ENCODE measurements at regions not wholly inside any gene's neighbourhood (a gene's known extent, or its start where the extent isn't known, plus 50 kb on each side); places are given as distances from the start of the nearest gene placed in this dataset.

DNA sequence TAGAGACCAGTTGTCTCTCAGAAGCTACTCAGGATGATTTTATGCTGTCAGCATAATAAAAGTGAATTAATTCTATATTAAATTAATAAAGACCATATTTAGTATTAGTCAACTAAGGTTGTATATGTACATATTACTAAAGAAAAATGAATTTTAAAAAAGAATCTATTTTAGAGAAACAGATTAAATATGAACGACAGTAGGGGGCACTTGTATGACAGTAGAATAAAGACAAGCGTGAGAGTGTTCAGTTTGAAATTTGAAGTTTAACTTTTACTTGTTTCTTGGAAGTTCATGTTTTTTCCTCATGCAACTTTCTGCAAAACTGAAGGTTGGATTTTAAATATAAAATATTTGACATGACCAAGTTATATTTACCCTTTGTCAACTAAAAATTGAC is 67.9 kb upstream of the MACF1 start:
- Histone ChIP-seq H3F3A (ENCODE audit: insufficient read depth, low read length) (no peaks in the 10 kb centered on the region), H3K9me2 (replicated peaks; ENCODE audit: insufficient read depth, low read length) (no peaks in the 10 kb centered on the region), H2AFZ (ENCODE audit: low read length) (no peak overlapping the region), H3K27me3 (replicated peaks; ENCODE audit: insufficient read depth, low read length) (no peaks in the 10 kb centered on the region), H3K4me2 (ENCODE audit: low read depth, low read length) (no peak overlapping the region), H3K9ac (ENCODE audit: low read length) (no peak overlapping the region), H3K9me3 (replicated peaks; ENCODE audit: insufficient read depth, low read length) (no peaks in the 10 kb centered on the region), H3K4me1 (ENCODE audit: low read length) (peaks cover 9% of the 10 kb centered on the region), H3K27ac (ENCODE audit: low read length) (no peak overlapping the region), H3K36me3 (replicated peaks; ENCODE audit: insufficient read depth, low read length) (no peaks in the 10 kb centered on the region), H3K4me3 (ENCODE audit: low read length) (no peak overlapping the region), H3K79me2 (ENCODE audit: low read length) (no peaks in the 10 kb centered on the region), H4K20me1 (ENCODE audit: insufficient read depth, low read length) (no peaks in the 10 kb centered on the region)
- no peak for DNase-seq
- no peak for TF ChIP-seq EZH2phosphoT487 (IDR thresholded peaks at IDR 0.05; ENCODE audit: low read length)
- TF ChIP-seq CTCF (IDR thresholded peaks at IDR 0.05; ENCODE audit: low read length) = no peak
- TF ChIP-seq EZH2 (optimal IDR thresholded peaks at IDR 0.05; ENCODE audit: low read depth, low read length) = no peak

DNA sequence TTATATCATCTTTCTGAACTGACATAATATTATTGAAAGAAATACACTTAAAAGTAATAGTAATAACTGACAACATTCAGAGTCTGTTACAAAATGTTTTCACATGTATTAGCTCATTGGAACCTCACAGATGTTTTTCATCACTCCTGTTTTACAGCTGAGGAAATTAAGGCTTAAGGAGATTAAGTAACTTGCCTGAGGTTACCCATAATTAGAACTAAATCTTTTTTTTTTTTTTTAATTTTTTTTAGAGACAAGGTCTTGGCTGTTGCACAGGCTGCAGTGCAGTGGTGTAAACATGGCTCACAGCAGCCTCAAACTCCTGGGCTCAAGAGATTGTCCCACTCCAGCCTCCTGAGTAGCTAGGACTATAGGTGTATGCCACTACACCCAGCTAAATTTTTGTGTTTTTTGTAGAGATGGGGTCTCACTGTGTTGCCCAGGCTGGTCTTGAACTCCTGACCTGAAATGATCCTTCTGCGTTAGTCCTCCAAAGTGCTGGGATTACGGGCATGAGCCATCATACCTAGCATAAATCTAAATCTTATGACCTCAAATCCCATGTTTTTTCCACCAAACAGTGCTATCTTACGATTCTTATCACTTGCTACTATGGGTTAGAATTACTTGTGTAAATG is 64.7 kb upstream of the MACF1 start:
- Histone ChIP-seq H3K9ac (ENCODE audit: low read length) (no peak overlapping the region), H3K9me3 (replicated peaks; ENCODE audit: insufficient read depth, low read length) (no peaks in the 10 kb centered on the region), H3K4me3 (ENCODE audit: low read length) (no peak overlapping the region), H3K27ac (ENCODE audit: low read length) (no peak overlapping the region), H3K4me2 (ENCODE audit: low read depth, low read length) (no peak overlapping the region), H3F3A (ENCODE audit: insufficient read depth, low read length) (no peaks in the 10 kb centered on the region), H3K4me1 (ENCODE audit: low read length) (peaks cover 2% of the 10 kb centered on the region; the same call in 1 of the 2 replicates), H2AFZ (ENCODE audit: low read length) (no peak overlapping the region), H4K20me1 (ENCODE audit: insufficient read depth, low read length) (no peaks in the 10 kb centered on the region), H3K27me3 (replicated peaks; ENCODE audit: insufficient read depth, low read length) (no peaks in the 10 kb centered on the region), H3K9me2 (replicated peaks; ENCODE audit: insufficient read depth, low read length) (no peaks in the 10 kb centered on the region), H3K36me3 (replicated peaks; ENCODE audit: insufficient read depth, low read length) (no peaks in the 10 kb centered on the region), H3K79me2 (ENCODE audit: low read length) (no peaks in the 10 kb centered on the region)
- no peak for TF ChIP-seq EZH2 (optimal IDR thresholded peaks at IDR 0.05; ENCODE audit: low read depth, low read length)
- no peak for TF ChIP-seq EZH2phosphoT487 (IDR thresholded peaks at IDR 0.05; ENCODE audit: low read length)
- no peak for TF ChIP-seq CTCF (IDR thresholded peaks at IDR 0.05; ENCODE audit: low read length)
- no peak for DNase-seq

DNA sequence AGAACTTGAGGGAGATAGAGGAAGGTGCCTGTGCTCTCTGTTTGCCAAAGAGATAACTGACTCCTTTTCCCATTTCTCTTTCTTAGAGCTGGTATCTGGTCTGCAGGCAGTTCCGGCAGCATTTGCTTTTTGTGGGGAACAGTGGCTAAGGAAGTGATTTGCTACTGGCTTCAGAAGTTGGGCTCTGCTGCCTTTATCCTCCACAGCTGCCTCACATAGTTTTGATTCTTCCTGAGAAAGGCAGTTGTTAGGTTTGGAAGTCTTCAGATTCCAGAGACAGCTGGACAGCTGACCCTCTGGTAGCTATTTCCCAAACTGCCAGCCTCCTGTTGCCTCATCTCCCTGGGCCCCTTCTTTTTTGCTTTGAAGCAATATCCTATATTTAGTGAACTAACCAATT is 62.6 kb upstream of the MACF1 start:
- H3K27ac ChIP-seq (ENCODE audit: low read length) = no peak overlapping the region

More for the DNA sequence above, 62.6 kb upstream of the MACF1 start:
- no peak overlapping the region for H3K9ac ChIP-seq (ENCODE audit: low read length)
- no peaks in the 10 kb centered on the region for H3K4me1 ChIP-seq (ENCODE audit: low read length)
- H3K4me3 ChIP-seq (ENCODE audit: low read length) = no peak overlapping the region
- no peaks in the 10 kb centered on the region for H3K27me3 ChIP-seq (replicated peaks; ENCODE audit: insufficient read depth, low read length)
- DNase-seq = no peak
- H2AFZ ChIP-seq (ENCODE audit: low read length) = no peak overlapping the region
- H3F3A ChIP-seq (ENCODE audit: insufficient read depth, low read length) = no peaks in the 10 kb centered on the region
- H3K36me3 ChIP-seq (replicated peaks; ENCODE audit: insufficient read depth, low read length) = no peaks in the 10 kb centered on the region
- H4K20me1 ChIP-seq (ENCODE audit: insufficient read depth, low read length) = no peaks in the 10 kb centered on the region
- H3K4me2 ChIP-seq (ENCODE audit: low read depth, low read length) = no peak overlapping the region
- no peaks in the 10 kb centered on the region for H3K79me2 ChIP-seq (ENCODE audit: low read length)
- no peaks in the 10 kb centered on the region for H3K9me2 ChIP-seq (replicated peaks; ENCODE audit: insufficient read depth, low read length)
- no peak for TF ChIP-seq CTCF (IDR thresholded peaks at IDR 0.05; ENCODE audit: low read length)
- TF ChIP-seq EZH2 (optimal IDR thresholded peaks at IDR 0.05; ENCODE audit: low read depth, low read length) = no peak
- no peak for TF ChIP-seq EZH2phosphoT487 (IDR thresholded peaks at IDR 0.05; ENCODE audit: low read length)
- H3K9me3 ChIP-seq (replicated peaks; ENCODE audit: insufficient read depth, low read length) = no peaks in the 10 kb centered on the region

Data from MM.1S (cell line).